ENCODE measurements at regions not wholly inside any gene's neighbourhood (a gene's known extent, or its start where the extent isn't known, plus 50 kb on each side); places are given as distances from the start of the nearest gene placed in this dataset.
"Not testable (repeated sequence)": the region's sequence is repeated elsewhere in the genome, so short reads cannot be mapped to it uniquely, and the experiment has no call there.

- no peak for DNase-seq (ENCODE audit: low read depth)
These were observed 288.9 kb downstream of the EDEM1 start for GRCh38 chr3:5476403-5476802.

DNA sequence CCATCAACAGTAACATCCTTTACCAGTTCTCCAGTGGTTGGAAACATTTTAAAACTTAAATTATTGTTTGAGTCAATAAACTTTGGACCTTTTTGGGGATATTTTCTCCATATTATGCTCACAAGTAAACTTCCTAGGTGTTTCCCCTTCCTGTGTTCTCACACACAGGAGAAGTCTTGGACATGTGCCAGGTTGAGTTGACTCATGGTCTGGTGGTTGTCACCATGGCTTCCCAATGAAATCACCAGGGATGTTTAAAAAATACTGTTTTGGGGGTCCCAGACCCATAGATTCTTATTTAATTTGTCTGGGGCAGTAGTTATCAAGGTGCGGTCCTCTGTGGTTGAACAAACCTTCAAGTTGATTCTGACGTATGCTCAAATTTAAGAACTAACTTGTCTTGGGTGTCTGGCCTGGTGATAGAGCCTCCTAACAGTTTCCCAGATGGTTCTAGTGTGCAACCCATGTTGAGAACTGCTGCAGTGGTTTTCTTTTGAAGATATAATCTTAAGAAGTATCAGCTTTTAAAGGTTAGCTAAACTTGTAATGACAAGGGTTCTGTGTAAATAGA is 291.8 kb downstream of the EDEM1 start:
- no peak for DNase-seq (ENCODE audit: low read depth)

DNA sequence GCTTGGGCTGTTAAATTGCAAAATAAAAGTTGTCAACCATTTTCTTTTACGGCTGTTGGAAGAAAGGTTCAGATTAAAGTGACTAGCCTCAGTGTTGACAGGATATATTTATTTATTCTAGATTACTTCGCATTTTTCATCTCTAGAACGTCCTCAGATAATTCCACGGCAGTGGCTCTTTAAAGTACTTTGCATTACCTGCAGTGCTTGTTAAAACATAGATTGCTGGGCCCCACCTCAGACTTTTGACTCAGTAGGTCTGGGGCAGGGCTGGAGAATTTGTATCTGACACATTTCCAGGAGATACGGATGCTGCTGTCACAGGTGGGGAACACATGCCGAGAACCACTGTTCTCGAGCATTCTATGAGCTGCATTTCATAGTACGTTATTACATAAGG is 292.7 kb downstream of the EDEM1 start:
- DNase-seq (ENCODE audit: low read depth) = no peak

- no peak for DNase-seq (ENCODE audit: low read depth)
These were observed 297.9 kb downstream of the EDEM1 start for GRCh38 chr3:5485427-5485826.

GRCh38 chr3:5488771-5489170 is 301.3 kb downstream of the EDEM1 start:
- no peak for DNase-seq (ENCODE audit: low read depth)

DNA sequence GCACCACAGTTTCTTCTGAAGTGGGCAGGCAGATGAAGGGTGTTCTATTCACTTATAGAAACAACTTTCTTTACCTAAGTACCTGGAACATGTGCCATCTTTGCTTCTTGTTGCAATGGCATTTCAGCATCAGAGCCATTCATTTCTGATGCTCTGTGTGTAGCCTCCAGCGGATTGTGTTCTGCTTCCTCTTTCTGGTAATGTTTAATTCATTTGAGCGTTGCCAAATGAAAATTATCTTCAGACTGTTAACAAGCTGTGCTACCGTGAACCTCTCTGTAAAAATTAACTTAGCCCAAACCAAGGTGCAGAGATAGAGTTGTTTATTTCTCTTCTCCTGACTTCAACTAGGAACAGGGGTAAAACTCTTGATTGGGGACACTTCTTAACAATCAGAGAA is 302.0 kb downstream of the EDEM1 start:
- DNase-seq (ENCODE audit: low read depth) = no peak

DNA sequence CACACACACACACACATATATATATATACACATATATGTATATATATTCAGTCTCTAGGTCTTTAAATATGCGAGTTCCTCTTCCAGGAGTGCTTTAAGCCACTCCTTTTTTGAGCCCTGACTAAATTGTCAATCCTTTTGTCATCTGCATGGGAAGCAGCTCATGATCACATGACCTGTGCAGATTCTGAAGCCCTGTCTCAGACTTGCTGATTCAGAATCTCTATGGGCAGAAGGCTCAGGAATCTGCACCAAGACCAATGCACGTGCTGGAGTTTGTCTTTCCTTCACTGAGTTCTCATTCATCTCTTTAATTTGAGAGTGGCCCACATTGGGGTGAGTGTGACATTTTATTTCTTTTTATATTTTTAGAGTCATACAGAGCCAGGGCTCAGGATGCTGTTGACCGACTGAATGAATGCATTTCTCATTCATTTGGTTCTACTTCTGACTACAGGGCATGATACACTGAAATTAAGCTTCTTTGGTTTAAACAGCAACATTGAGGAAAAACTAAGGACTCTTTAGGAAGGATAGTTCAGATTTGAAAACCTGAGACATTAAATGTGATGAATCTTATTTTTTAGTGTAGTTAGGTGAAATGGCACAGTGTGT is 307.5 kb downstream of the EDEM1 start:
- no peak for DNase-seq (ENCODE audit: low read depth)

- DNase-seq (ENCODE audit: low read depth) = no peak
These were observed 310.0 kb downstream of the EDEM1 start for GRCh38 chr3:5497497-5497896.

DNA sequence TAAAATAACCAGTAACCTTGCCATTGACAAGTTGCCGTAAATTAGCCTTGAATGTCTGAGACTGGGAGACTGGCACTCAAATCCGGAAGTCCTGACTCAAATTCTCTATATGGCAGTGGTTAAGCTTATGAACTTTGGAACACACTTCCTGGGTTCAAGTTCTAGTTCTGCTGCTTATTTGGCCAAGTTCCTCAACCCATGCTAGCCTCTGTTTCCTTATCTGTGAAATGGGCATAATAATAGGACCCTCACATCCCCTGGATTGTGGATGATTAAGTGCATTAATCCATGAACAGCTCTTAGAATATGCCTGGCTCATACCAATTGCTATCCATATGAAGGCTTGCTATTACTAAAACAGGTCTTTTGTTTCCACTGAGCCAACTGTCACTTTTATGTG is 311.5 kb downstream of the EDEM1 start:
- DNase-seq (ENCODE audit: low read depth) = no peak

DNA sequence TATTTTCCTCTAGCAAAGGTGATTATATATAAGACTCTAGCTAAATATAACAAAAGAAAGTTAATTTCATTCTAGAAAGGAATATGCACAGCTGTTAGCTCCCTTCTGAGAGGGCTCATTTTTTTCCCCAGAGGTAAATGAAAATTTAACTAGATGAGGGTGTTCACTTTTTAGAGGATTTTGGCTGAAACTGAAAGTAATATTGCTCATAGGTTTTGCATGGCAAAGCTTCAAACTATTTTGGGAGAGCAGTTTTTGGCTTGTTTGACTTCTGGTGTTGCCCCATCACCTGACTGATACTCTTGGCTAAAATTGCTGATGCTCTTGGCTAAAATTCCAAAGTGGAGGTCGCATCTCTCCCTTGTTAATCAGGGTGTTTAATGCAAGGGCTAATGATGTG is 311.9 kb downstream of the EDEM1 start:
- DNase-seq (ENCODE audit: low read depth) = no peak

DNA sequence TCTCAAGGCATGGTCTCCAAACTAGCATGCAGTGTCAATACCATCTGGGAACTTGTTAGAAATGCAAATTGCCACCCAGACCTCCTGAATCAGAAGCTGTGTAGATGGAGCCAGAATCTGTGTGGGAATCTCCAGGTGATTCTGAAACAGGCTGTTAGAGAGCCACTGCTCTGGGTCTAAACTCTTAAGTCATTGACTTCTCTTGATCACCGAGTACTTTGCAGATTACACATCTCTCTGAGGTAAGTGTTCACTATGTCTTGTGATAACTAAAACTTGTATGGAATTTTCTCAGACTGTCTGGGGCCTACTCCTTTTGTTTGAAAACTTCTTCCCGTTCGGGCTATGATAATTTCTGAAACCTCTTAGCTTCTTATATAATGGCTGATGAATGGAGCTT is 315.6 kb downstream of the EDEM1 start:
- no peak for DNase-seq (ENCODE audit: low read depth)

DNA sequence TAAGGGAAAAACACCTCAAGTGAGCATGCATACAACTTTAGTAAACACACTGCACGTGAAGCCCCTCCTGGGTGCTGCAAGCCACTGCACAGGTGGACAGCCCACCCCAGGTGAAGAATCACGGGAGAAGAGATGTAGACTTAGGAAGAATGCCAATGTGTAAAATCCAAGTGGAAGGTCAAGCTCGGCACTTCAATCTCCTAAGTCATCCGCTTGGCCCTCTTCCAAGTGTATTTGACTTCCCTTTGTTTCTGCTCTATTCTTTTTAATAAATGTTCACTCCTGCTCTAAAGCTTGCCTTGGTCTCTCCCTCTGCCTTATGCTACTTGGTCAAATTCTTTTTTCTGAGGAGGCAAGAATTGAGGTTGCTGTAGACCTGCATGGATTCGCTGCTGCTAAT is 316.6 kb downstream of the EDEM1 start:
- no peak for DNase-seq (ENCODE audit: low read depth)

GRCh38 chr3:5505163-5505562 is 317.7 kb downstream of the EDEM1 start:
- no peak for DNase-seq (ENCODE audit: low read depth)

GRCh38 chr3:5505997-5506396 is 318.5 kb downstream of the EDEM1 start:
- DNase-seq (ENCODE audit: low read depth) = no peak

- DNase-seq (ENCODE audit: low read depth) = not testable (repeated sequence)
These were observed 321.4 kb downstream of the EDEM1 start for GRCh38 chr3:5508860-5509259.

- DNase-seq (ENCODE audit: low read depth) = no peak
These were observed 322.8 kb downstream of the EDEM1 start for GRCh38 chr3:5510300-5510699.

DNA sequence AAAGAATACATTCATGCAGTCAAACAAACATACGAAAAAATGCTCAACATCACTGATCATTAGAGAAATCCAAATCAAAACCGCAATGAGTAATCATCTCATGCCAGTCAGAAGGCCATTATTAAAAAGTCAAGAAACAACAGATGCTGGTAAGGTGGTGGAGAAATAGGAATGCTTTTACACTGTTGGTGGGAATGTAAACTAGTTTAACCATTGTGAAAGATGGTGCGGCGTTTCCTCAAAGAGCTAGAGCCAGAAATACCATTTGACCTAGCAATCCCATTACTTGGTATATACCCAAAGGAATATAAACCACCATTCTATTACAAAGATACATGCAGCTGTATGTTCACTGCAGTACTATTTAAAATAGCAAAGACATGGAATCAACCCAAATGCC is 330.4 kb downstream of the EDEM1 start:
- no peak for DNase-seq (ENCODE audit: low read depth)

DNA sequence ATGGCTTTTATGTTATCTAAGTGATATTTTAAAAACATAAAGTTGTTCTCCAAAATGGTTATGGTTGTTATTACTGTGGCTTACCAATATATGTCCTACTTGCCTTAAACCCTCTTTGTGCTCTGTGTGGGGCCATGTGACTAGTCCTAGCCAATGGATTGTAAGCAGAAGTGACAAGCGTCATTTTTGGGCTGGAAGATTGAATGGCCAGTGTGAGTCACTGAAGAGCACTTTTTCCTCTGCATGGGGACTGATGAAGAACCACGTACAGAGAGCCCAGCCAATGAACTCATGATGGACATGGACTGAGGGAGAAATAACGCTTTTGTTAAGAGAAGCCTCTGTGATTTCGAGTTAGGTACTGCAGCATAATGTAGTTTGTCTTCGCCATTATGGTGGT is 332.7 kb downstream of the EDEM1 start:
- DNase-seq (ENCODE audit: low read depth) = no peak

GRCh38 chr3:5523125-5523524 is 335.6 kb downstream of the EDEM1 start:
- no peak for DNase-seq (ENCODE audit: low read depth)

DNA sequence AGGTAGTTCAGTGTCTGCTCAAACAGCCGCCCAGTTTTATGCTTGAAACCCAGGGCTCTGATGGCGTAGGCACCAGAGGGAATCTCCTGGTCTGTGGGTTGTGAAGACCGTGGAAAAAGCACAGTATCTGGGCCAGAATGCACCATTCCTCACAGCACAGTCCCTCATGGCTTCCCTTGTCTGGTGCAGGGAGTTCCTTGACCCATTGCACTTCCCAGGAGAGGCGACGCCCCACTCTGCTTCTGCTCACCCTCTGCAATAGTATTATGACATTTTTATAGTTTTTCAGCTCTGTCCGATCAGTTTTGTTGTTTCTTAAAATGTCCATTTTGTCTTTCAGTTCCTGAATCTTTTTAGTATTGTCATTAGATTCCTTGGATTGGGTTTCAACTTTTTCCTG is 343.5 kb downstream of the EDEM1 start:
- no peak for DNase-seq (ENCODE audit: low read depth)

- DNase-seq (ENCODE audit: low read depth) = no peak
These were observed 344.3 kb downstream of the EDEM1 start for GRCh38 chr3:5531741-5532290.

- DNase-seq (ENCODE audit: low read depth) = no peak
These were observed 353.0 kb downstream of the EDEM1 start for GRCh38 chr3:5540532-5540931.

DNA sequence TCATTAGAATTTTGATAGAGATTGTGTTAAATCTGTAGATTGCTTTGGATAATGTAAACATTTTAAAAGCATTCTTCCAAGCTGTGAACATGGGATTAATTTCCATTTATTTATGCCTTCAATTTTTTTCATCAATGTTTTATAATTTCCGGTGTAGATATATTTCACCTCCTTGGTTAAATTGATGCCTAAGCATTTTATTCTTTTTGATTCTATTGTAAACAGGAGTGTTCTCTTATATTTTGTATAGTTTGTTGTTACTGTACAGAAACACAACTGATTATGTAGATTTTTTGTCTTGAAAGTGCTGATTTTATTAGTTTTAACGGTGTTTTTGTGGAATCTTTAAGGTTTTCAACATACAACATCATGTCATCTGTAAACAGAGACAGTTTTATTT is 355.0 kb downstream of the EDEM1 start:
- DNase-seq (ENCODE audit: low read depth) = no peak

- DNase-seq (ENCODE audit: low read depth) = no peak
These were observed 355.5 kb downstream of the EDEM1 start for GRCh38 chr3:5543047-5543446.
